ENCODE measurements at regions not wholly inside any gene's neighbourhood (a gene's known extent, or its start where the extent isn't known, plus 50 kb on each side); places are given as distances from the start of the nearest gene placed in this dataset.

DNA sequence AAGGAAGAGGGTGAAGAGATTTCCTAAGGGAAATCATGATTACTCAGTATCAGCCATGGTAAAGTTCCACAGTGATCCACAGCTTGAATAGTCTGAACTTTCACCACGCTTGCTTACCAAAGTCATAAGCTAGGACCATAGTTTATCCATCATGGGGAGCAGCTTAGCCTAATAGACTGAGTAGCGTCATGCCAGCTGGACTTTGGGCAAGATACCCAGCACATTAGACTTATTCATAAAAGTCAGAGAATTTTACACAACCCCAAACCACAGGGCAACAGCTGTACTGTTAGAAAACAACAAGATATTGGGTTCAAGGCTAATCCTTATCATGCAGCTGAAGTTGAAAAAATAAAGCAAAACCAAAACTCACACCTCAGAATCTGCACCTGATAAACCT, 491.0 kb downstream of the XPNPEP1 start:
- Histone ChIP-seq H3K9me3 (ENCODE audit: control insufficient read depth, low read length) (no peaks in the 10 kb centered on the region), H3K36me3 (ENCODE audit: control insufficient read depth, insufficient read depth, low read length, severe bottlenecking) (no peaks in the 10 kb centered on the region), H3K27me3 (replicated peaks; ENCODE audit: control insufficient read depth, insufficient read depth, low read length) (no peaks in the 10 kb centered on the region), H3K4me1 (ENCODE audit: control insufficient read depth, insufficient read depth, low read length) (peaks cover 2% of the 10 kb centered on the region), H3K9ac (ENCODE audit: low read length) (no peak overlapping the region), H3K4me3 (ENCODE audit: low read length) (no peak overlapping the region)
- DNase-seq (ENCODE audit: low read depth), result no peak

DNA sequence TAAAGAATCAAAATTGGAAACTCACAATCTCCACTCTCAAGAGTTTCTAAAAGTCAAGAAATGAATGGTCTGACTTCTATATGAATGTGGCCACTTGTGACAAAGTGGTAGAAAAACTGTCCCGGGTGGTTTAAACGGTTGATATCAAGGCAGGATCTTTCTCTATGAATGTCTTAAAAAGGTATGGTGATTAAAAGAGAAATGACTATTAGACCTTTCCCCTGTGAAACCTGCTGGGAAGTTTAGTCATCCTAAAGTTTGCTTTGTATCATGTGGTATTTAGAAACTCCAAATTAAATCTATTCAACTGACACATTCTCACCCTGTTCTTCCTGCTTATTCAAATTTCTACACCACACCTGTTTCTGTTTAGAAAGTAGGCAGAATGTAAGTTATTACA, 492.5 kb downstream of the XPNPEP1 start:
- Histone ChIP-seq H3K4me3 (ENCODE audit: low read length) (no peak overlapping the region), H3K9ac (ENCODE audit: low read length) (no peak overlapping the region), H3K27me3 (replicated peaks; ENCODE audit: control insufficient read depth, insufficient read depth, low read length) (no peaks in the 10 kb centered on the region), H3K36me3 (ENCODE audit: control insufficient read depth, insufficient read depth, low read length, severe bottlenecking) (no peaks in the 10 kb centered on the region), H3K9me3 (ENCODE audit: control insufficient read depth, low read length) (no peaks in the 10 kb centered on the region), H3K4me1 (ENCODE audit: control insufficient read depth, insufficient read depth, low read length) (peaks cover 2% of the 10 kb centered on the region)
- no peak for DNase-seq (ENCODE audit: low read depth)

DNA sequence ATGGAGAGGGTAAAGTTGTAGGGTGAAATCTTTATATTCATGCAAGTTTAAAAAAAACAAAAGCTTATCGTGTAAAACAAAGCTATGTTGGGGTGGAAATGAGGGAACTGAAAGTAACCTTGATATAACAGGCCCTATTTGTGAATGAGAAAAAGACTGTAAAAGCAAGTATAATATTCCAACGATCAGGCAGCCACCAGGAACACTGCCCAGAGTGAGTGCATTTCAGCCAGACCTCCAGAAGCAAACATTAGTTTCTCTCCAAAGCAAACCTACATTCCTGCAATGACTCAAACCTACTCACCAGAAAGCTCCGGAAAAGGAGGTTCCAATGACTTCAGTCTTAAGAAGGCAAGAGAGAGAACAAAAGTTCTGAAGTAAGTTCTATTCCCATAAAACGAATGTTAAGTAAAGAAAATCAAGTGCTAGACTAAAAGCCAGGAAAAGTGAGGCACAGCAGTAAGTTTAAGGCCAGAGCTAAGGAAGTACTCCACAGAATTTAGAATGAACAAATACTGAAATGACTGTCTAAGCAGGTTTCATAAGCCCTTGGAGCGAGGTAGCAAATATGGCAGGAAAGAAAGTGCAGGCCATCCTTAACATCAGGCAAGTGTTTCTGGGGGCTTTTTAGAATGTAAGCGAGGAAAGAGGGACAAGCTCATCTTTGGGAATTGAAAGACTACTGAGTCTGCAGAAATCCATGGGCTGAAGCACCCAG, 493.1 kb downstream of the XPNPEP1 start:
- Histone ChIP-seq H3K4me1 (ENCODE audit: control insufficient read depth, insufficient read depth, low read length) (peaks cover 2% of the 10 kb centered on the region), H3K4me3 (ENCODE audit: low read length) (no peak overlapping the region), H3K36me3 (ENCODE audit: control insufficient read depth, insufficient read depth, low read length, severe bottlenecking) (no peaks in the 10 kb centered on the region), H3K9me3 (ENCODE audit: control insufficient read depth, low read length) (no peaks in the 10 kb centered on the region), H3K9ac (ENCODE audit: low read length) (no peak overlapping the region), H3K27me3 (replicated peaks; ENCODE audit: control insufficient read depth, insufficient read depth, low read length) (no peaks in the 10 kb centered on the region)
- DNase-seq (ENCODE audit: low read depth), result peak; percentile 44

DNA sequence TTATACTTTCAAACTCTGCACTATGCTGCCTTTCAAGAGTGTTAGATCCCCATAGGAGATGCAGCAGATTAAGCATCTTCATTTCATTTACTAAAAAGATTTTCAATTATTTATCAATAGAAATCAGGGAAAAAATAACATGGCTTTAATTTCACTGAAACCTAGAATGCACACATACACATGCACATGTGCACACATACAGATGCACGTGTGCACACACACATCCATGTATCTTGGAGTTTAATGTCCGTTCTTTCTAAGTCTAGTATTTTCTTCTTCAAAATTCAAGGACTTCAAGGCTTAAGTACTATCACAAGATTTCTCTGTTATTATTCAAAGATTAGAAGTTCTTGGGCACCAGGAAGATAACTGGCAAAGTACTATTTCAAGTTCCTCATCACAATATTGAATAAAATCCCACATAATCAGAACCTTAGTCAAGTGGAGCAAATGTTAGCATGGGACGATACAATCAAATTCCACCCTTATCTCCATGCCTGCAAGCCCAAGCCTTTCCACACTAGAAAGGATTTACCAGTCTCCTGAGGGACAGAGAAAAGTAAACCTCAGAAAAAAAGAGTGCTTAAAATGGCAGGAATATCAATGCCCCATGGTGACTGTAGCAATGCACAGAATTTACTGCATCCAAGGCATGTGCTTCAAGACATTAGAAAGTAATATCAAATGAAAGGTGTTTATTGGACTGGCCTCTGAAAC, 494.4 kb downstream of the XPNPEP1 start:
- H3K9me3 ChIP-seq (ENCODE audit: control insufficient read depth, low read length), result no peaks in the 10 kb centered on the region
- peaks cover 2% of the 10 kb centered on the region for H3K4me1 ChIP-seq (ENCODE audit: control insufficient read depth, insufficient read depth, low read length)
- DNase-seq (ENCODE audit: low read depth), result no peak
- no peak overlapping the region for H3K4me3 ChIP-seq (ENCODE audit: low read length)
- H3K27me3 ChIP-seq (replicated peaks; ENCODE audit: control insufficient read depth, insufficient read depth, low read length), result no peaks in the 10 kb centered on the region
- H3K36me3 ChIP-seq (ENCODE audit: control insufficient read depth, insufficient read depth, low read length, severe bottlenecking), result no peaks in the 10 kb centered on the region
- no peak overlapping the region for H3K9ac ChIP-seq (ENCODE audit: low read length)

DNA sequence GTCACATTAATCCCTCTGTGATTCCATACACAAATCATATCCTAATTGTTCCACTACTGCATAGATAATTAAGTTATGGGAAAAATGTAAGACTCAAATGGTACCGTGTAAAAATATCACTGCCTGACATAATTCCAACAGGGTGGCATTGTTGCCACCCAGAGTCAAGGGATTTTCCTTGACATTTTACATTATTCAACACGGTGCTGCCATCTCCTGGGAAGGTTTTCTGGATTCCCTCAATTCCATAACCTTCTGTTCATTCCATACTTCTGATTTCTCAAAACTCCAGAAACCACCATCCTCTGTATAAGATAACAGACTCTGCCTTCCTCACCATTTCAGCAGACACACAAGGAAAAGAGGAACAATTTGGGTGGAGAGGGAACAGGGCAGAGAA, 495.9 kb downstream of the XPNPEP1 start:
- H3K4me3 ChIP-seq (ENCODE audit: low read length), result no peak overlapping the region
- no peaks in the 10 kb centered on the region for H3K9me3 ChIP-seq (ENCODE audit: control insufficient read depth, low read length)
- H3K4me1 ChIP-seq (ENCODE audit: control insufficient read depth, insufficient read depth, low read length), result peaks cover 2% of the 10 kb centered on the region

DNA sequence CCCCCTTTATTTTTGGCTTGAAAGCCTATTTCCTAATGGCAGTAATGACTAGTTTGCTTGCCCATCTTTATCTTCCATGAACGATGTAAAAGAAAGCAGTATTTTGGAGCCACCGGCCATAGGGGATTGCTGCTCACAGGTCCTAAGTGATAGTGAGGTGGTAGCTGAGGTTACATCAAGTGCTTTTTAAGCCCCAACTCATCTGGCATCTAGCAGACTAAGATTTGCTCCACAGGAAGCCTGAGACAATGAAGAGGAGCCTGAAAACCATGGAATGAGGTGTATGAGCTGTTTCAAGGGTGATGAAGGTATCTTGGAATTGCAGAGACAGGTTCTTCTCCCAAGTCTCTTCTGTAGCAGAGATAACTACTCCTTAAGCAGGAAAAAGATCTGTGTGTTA, 496.3 kb downstream of the XPNPEP1 start:
- peaks cover 2% of the 10 kb centered on the region for H3K4me1 ChIP-seq (ENCODE audit: control insufficient read depth, insufficient read depth, low read length)
- H3K27me3 ChIP-seq (replicated peaks; ENCODE audit: control insufficient read depth, insufficient read depth, low read length), result no peaks in the 10 kb centered on the region
- H3K9ac ChIP-seq (ENCODE audit: low read length), result no peak overlapping the region
- no peak overlapping the region for H3K4me3 ChIP-seq (ENCODE audit: low read length)
- no peaks in the 10 kb centered on the region for H3K9me3 ChIP-seq (ENCODE audit: control insufficient read depth, low read length)
- no peak for DNase-seq (ENCODE audit: low read depth)
- H3K36me3 ChIP-seq (ENCODE audit: control insufficient read depth, insufficient read depth, low read length, severe bottlenecking), result no peaks in the 10 kb centered on the region

More for the DNA sequence above, 495.9 kb downstream of the XPNPEP1 start:
- DNase-seq (ENCODE audit: low read depth), result peak; percentile 53
- no peaks in the 10 kb centered on the region for H3K27me3 ChIP-seq (replicated peaks; ENCODE audit: control insufficient read depth, insufficient read depth, low read length)
- no peaks in the 10 kb centered on the region for H3K36me3 ChIP-seq (ENCODE audit: control insufficient read depth, insufficient read depth, low read length, severe bottlenecking)
- H3K9ac ChIP-seq (ENCODE audit: low read length), result no peak overlapping the region

DNA sequence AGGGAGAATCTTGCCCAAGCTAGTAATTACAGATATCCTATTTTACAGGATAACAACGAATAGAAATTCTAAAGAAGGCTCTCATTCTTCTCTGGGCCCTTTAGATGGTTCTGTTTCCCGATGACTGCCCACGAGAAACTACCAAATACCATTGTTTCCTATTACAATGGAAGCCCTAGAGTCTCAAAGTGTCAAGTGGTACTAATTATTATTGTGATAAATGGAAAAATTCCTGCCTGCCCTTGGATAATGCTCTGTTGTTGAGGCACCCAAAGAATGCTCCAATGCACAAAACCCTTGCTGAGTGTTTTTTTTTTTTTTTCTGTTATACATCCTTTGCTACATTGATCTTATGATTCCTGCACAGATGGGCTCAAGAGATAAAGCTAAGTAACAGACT, 504.5 kb downstream of the XPNPEP1 start:
- Histone ChIP-seq H3K4me3 (ENCODE audit: low read length) (no peak overlapping the region), H3K27me3 (replicated peaks; ENCODE audit: control insufficient read depth, insufficient read depth, low read length) (no peaks in the 10 kb centered on the region), H3K9me3 (ENCODE audit: control insufficient read depth, low read length) (no peaks in the 10 kb centered on the region), H3K36me3 (ENCODE audit: control insufficient read depth, insufficient read depth, low read length, severe bottlenecking) (no peaks in the 10 kb centered on the region), H3K9ac (ENCODE audit: low read length) (no peak overlapping the region), H3K4me1 (ENCODE audit: control insufficient read depth, insufficient read depth, low read length) (no peaks in the 10 kb centered on the region)
- no peak for DNase-seq (ENCODE audit: low read depth)

DNA sequence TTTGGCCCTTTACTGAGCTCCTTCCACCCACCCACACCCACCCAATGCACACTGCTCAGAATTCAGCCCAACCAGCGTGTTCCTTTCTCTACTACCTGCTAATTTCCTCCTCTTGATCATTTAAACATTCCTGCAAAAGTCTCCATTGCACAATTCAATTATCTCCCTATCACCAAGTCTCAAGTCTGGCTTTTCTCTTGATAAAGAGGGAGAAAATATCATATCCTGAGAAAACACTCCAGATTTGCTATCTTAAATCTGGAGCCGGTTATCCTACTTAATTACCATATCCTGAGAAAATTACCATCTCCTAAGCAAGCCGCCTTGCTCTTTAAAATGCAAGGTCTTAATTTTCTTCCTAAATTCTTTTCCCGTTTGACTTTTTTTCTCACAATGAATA, 505.5 kb downstream of the XPNPEP1 start:
- H3K9me3 ChIP-seq (ENCODE audit: control insufficient read depth, low read length), result no peaks in the 10 kb centered on the region
- H3K4me1 ChIP-seq (ENCODE audit: control insufficient read depth, insufficient read depth, low read length), result no peaks in the 10 kb centered on the region
- no peaks in the 10 kb centered on the region for H3K36me3 ChIP-seq (ENCODE audit: control insufficient read depth, insufficient read depth, low read length, severe bottlenecking)
- H3K27me3 ChIP-seq (replicated peaks; ENCODE audit: control insufficient read depth, insufficient read depth, low read length), result no peaks in the 10 kb centered on the region
- no peak overlapping the region for H3K9ac ChIP-seq (ENCODE audit: low read length)
- H3K4me3 ChIP-seq (ENCODE audit: low read length), result no peak overlapping the region
- DNase-seq (ENCODE audit: low read depth), result no peak

DNA sequence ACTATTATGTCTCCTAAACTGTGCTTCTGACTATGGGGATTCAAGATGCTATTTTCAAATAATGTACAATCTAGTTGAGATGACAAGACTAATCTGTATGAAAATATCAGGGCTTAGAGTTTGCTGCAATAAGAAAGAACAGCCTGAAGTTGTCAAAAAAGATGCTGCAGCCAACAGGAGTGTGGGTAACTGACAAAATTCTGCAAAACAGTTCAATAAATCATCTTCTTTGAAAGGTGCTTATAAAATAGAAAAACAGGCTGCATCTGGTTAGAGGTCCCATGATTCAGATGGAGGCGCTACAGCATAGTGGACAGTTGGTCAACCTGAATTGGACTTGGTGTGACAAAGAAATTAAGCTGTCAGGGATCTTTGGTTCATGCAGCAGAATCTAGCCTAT, 511.0 kb downstream of the XPNPEP1 start:
- no peaks in the 10 kb centered on the region for H3K36me3 ChIP-seq (ENCODE audit: control insufficient read depth, insufficient read depth, low read length, severe bottlenecking)
- no peak overlapping the region for H3K9ac ChIP-seq (ENCODE audit: low read length)
- no peaks in the 10 kb centered on the region for H3K4me1 ChIP-seq (ENCODE audit: control insufficient read depth, insufficient read depth, low read length)
- H3K27me3 ChIP-seq (replicated peaks; ENCODE audit: control insufficient read depth, insufficient read depth, low read length), result no peaks in the 10 kb centered on the region
- DNase-seq (ENCODE audit: low read depth), result no peak
- no peak overlapping the region for H3K4me3 ChIP-seq (ENCODE audit: low read length)
- H3K9me3 ChIP-seq (ENCODE audit: control insufficient read depth, low read length), result no peaks in the 10 kb centered on the region

DNA sequence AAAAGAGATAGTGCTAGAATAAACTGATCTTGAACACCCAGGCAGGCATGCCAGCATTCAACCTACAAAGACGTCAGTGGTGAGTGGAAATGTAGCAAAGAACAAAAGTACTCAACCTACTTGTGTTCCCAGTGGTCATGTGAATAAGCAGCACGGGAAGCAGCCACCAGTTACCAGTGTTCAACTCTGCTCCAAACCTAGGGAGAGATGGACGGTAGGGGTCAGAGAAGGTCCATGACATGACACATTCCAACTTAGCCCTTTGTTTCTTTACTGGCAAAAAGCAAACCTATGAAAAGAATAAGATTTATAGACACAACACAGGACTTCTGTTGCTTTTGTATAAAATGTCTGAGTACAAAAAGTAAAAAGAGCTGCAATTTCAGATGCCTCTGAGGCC, 511.4 kb downstream of the XPNPEP1 start:
- Histone ChIP-seq H3K9me3 (ENCODE audit: control insufficient read depth, low read length) (no peaks in the 10 kb centered on the region), H3K9ac (ENCODE audit: low read length) (no peak overlapping the region), H3K36me3 (ENCODE audit: control insufficient read depth, insufficient read depth, low read length, severe bottlenecking) (no peaks in the 10 kb centered on the region), H3K27me3 (replicated peaks; ENCODE audit: control insufficient read depth, insufficient read depth, low read length) (no peaks in the 10 kb centered on the region), H3K4me1 (ENCODE audit: control insufficient read depth, insufficient read depth, low read length) (no peaks in the 10 kb centered on the region), H3K4me3 (ENCODE audit: low read length) (no peak overlapping the region)
- DNase-seq (ENCODE audit: low read depth), result no peak

DNA sequence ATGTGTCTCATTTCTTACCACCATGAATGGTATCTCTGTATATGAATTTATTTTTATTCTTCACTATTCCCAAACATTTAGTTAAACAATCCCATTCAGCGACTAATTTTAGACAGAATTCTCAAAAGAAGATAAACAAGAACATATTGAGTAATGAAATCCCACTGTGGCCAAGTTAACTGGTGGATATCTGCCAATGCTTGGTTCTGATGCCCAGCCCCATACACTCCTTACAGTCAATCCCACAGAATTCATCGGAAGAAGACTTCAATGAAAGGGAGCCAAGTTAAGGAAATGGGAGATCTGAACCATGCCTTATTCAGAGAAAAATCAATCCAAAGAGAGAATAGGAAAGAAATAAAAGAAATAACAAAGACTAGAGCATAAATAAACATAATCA, 518.0 kb downstream of the XPNPEP1 start:
- H3K9me3 ChIP-seq (ENCODE audit: control insufficient read depth, low read length), result no peaks in the 10 kb centered on the region
- H3K4me3 ChIP-seq (ENCODE audit: low read length), result no peak overlapping the region
- DNase-seq (ENCODE audit: low read depth), result no peak
- H3K9ac ChIP-seq (ENCODE audit: low read length), result no peak overlapping the region
- H3K4me1 ChIP-seq (ENCODE audit: control insufficient read depth, insufficient read depth, low read length), result no peaks in the 10 kb centered on the region
- H3K27me3 ChIP-seq (replicated peaks; ENCODE audit: control insufficient read depth, insufficient read depth, low read length), result no peaks in the 10 kb centered on the region
- H3K36me3 ChIP-seq (ENCODE audit: control insufficient read depth, insufficient read depth, low read length, severe bottlenecking), result no peaks in the 10 kb centered on the region

All from adipocyte (in vitro differentiated cells).